CD14-positive monocyte (primary cell): ENCODE measurements at regions not wholly inside any gene's neighbourhood (a gene's known extent, or its start where the extent isn't known, plus 50 kb on each side); places are given as distances from the start of the nearest gene placed in this dataset.

Experiments
- DNase-seq, 3 donors: peaks; one replicate each; pipeline ENCODE4 v3.0.0-alpha.2; 2011 to 2022
- H2AFZ ChIP-seq: 2 replicates; pipeline ENCODE4 v1.6.0; 2012; ENCODE audit warnings: mild to moderate bottlenecking, low read depth, low read length, inconsistent platforms; ENCODE audit not compliant: insufficient read depth, poor library complexity, severe bottlenecking
- H3K27ac ChIP-seq, 2 donors: 1 replicate in 1 of 2; 2 replicates in 1 of 2; pipeline ENCODE4 v1.5.1; 2012 to 2013; ENCODE audit warnings: low read length in 2 of 2, control low read depth in 1 of 2, inconsistent platforms in 1 of 2, low read depth in 1 of 2, mild to moderate bottlenecking in 1 of 2
- H3K27me3 ChIP-seq, 2 donors: one replicate each; pipeline versions ENCODE4 v1.6.0 to v1.6.1; 2011 to 2013; ENCODE audit warnings: low read length in 2 of 2; ENCODE audit not compliant: control insufficient read depth in 2 of 2, insufficient read depth in 2 of 2
- H3K36me3 ChIP-seq, 2 donors: replicated peaks in 1 of 2; 1 replicate in 1 of 2; 2 replicates in 1 of 2; pipeline versions ENCODE4 v1.5.1 to v1.6.1; 2012 to 2013; ENCODE audit warnings: low read length in 2 of 2, control low read depth in 1 of 2, inconsistent platforms in 1 of 2, mild to moderate bottlenecking in 1 of 2; ENCODE audit not compliant: insufficient read depth in 2 of 2, control insufficient read depth in 1 of 2
- H3K4me1 ChIP-seq, 2 donors: 1 replicate in 1 of 2; 2 replicates in 1 of 2; pipeline versions ENCODE4 v1.5.1 to v1.6.1; 2012 to 2013; ENCODE audit warnings: low read length in 2 of 2, control low read depth in 1 of 2, inconsistent platforms in 1 of 2, mild to moderate bottlenecking in 1 of 2, moderate library complexity in 1 of 2; ENCODE audit not compliant: insufficient read depth in 2 of 2, control insufficient read depth in 1 of 2
- H3K4me2 ChIP-seq: replicated peaks from 2 replicates; pipeline ENCODE3; 2012; ENCODE audit warnings: low read length, moderate library complexity, mild to moderate bottlenecking; ENCODE audit not compliant: poor library complexity, severe bottlenecking; ENCODE audit errors: extremely low read depth
- H3K4me3 ChIP-seq, 3 experiments: fragments of 200-600 bp in 1 of 3; sonication (generic) in 1 of 3; replicated peaks in 1 of 3; 1 replicate in 2 of 3; 2 replicates in 1 of 3; pipeline ENCODE4 v1.5.1; 2011 to 2013; ENCODE audit warnings: low read length in 3 of 3, mild to moderate bottlenecking in 3 of 3, control low read depth in 2 of 3, low read depth in 2 of 3, inconsistent platforms in 1 of 3, moderate library complexity in 1 of 3
- H3K79me2 ChIP-seq: 2 replicates; pipeline ENCODE4 v1.6.0; 2012; ENCODE audit warnings: mild to moderate bottlenecking, control low read depth, inconsistent platforms, low read length, moderate library complexity; ENCODE audit not compliant: insufficient read depth
- H3K9ac ChIP-seq: 2 replicates; pipeline ENCODE4 v1.6.0; 2017; ENCODE audit warnings: low read length, mild to moderate bottlenecking; ENCODE audit not compliant: insufficient read depth, poor library complexity, severe bottlenecking
- H3K9me3 ChIP-seq, 2 donors: replicated peaks in 1 of 2; 1 replicate in 1 of 2; 2 replicates in 1 of 2; pipeline versions ENCODE4 v1.5.1 to v1.6.1; 2012 to 2013; ENCODE audit warnings: low read length in 2 of 2, control low read depth in 1 of 2; ENCODE audit not compliant: control insufficient read depth in 1 of 2, insufficient read depth in 1 of 2
- H4K20me1 ChIP-seq: 2 replicates; pipeline ENCODE4 v1.6.0; 2012; ENCODE audit warnings: mild to moderate bottlenecking, low read length, control low read depth, moderate library complexity; ENCODE audit not compliant: insufficient read depth
- H3K27ac Mint-ChIP-seq, 7 donors: one replicate each; pipeline ENCODE4 v1.8.0; 2020; ENCODE audit warnings: mild to moderate bottlenecking in 7 of 7, mixed read lengths in 7 of 7, moderate library complexity in 6 of 7, inconsistent platforms in 2 of 7
- H3K27me3 Mint-ChIP-seq, 3 donors: one replicate each; pipeline ENCODE4 v1.8.0; 2021 to 2022; ENCODE audit warnings: low read depth in 3 of 3, mild to moderate bottlenecking in 3 of 3, mixed read lengths in 3 of 3, moderate library complexity in 3 of 3, inconsistent platforms in 1 of 3
- H3K36me3 Mint-ChIP-seq, 2 donors: one replicate each; pipeline ENCODE4 v1.8.0; 2020; ENCODE audit warnings: mixed read lengths in 2 of 2, inconsistent platforms in 1 of 2, mild to moderate bottlenecking in 1 of 2
- H3K4me1 Mint-ChIP-seq: one replicate; pipeline ENCODE4 v1.8.0; 2020; ENCODE audit warnings: mild to moderate bottlenecking, mixed read lengths
- H3K4me3 Mint-ChIP-seq, 2 donors: one replicate each; pipeline ENCODE4 v1.8.0; 2020; ENCODE audit warnings: mild to moderate bottlenecking in 2 of 2, mixed read lengths in 2 of 2, moderate library complexity in 1 of 2
- H3K9me3 Mint-ChIP-seq, 7 donors: one replicate each; pipeline ENCODE4 v1.8.0; 2020 to 2022; ENCODE audit warnings: mixed read lengths in 7 of 7, mild to moderate bottlenecking in 6 of 7, moderate library complexity in 6 of 7, inconsistent platforms in 2 of 7
- WGBS: methylation state at CpG from one replicate; pipeline ENCODE4 v1.1.5; 2013; ENCODE audit warnings: missing lambda C conversion rate; ENCODE audit not compliant: insufficient coverage; 5-methylcytosine and 5-hydroxymethylcytosine counted together
- intact Hi-C, 2 donors: fragments of 100-400 bp; cut with micrococcal nuclease; formaldehyde crosslinking; loops; one replicate each; pipeline versions ENCODE4 v1.15.0 to v1.15.1; 2023
- TF ChIP-seq, protein P1 (sequence below): fragments of 200-600 bp; IDR thresholded peaks from one replicate; pipeline ENCODE4 v1.8.0; 2022; ENCODE audit warnings: antibody characterized with exemption, mild to moderate bottlenecking

DNA sequence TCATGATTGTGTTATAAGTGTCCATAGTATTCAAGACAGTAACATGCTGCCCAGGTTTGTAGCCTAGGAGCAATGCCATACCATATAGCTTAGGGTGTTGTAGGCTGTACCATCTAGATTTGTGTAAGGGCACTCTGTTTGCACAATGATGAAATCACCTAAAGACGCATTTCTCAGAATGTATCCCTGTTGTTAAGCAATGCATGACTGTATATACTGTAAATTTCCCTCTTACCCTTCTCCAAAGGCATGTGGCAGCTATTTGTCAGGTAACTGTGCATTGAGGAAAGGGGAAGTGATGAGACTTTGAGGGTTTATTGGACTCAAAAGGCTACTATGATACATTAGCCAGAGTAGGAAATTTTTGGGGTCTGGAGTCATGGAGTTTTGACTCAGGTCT, 180.8 kb downstream of the VAPA start:
- Histone ChIP-seq H3K79me2 (no peaks in the 10 kb centered on the region), H3K4me3 (no peak overlapping the region), H3K9ac (no peak overlapping the region), H3K36me3 (no peaks in the 10 kb centered on the region), H3K27ac (peak overlapping the region in 1 of 2 donors; percentile 34), H3K4me1 (peaks cover 8 to 19% of the 10 kb centered on the region in 2 donors), H3K4me2 (no peak overlapping the region), H3K27me3 (no peaks in the 10 kb centered on the region), H2AFZ (no peak overlapping the region), H3K9me3 (no peaks in the 10 kb centered on the region), H4K20me1 (no peaks in the 10 kb centered on the region)
- Mint-ChIP-seq H3K9me3 (peaks cover 0 to 1% (median 0%) of the 10 kb centered on the region in 7 donors), H3K27ac (no peak overlapping the region), H3K4me1 (peaks cover 24% of the 10 kb centered on the region), H3K27me3 (peaks cover 0 to 10% (median 2%) of the 10 kb centered on the region in 3 donors), H3K4me3 (no peak overlapping the region), H3K36me3 (no peaks in the 10 kb centered on the region)
- no CpG with 5 or more reads among the region's 1 CpG for WGBS
- intact Hi-C loops: no loop called here
- peak; percentile 32 to 81 (median 41) for DNase-seq
- TF ChIP-seq, protein P1, sequence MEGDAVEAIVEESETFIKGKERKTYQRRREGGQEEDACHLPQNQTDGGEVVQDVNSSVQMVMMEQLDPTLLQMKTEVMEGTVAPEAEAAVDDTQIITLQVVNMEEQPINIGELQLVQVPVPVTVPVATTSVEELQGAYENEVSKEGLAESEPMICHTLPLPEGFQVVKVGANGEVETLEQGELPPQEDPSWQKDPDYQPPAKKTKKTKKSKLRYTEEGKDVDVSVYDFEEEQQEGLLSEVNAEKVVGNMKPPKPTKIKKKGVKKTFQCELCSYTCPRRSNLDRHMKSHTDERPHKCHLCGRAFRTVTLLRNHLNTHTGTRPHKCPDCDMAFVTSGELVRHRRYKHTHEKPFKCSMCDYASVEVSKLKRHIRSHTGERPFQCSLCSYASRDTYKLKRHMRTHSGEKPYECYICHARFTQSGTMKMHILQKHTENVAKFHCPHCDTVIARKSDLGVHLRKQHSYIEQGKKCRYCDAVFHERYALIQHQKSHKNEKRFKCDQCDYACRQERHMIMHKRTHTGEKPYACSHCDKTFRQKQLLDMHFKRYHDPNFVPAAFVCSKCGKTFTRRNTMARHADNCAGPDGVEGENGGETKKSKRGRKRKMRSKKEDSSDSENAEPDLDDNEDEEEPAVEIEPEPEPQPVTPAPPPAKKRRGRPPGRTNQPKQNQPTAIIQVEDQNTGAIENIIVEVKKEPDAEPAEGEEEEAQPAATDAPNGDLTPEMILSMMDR: no peak

DNA sequence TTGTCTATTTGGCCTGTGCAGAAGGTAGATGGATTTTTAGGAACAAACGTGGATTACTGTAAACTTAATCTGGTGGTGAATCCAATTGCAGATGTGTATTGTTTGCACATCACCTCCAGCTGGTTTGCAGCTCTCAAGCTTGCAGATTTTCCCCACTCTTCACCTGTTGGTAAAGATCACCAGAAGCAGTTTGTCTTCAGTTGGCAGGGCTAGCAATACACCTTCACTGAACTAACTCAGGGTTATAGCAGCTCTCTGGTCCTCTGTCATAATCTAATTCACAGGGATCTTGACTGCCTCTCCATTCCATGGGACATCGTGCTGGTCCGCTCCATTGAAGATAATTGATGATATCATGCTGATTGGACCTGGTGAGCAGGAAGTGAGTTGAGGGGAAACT, 181.5 kb downstream of the VAPA start:
- no peak overlapping the region for H2AFZ ChIP-seq
- no CpG with 5 or more reads among the region's 3 CpGs for WGBS
- no peak for DNase-seq
- no peaks in the 10 kb centered on the region for H3K27me3 ChIP-seq
- peaks cover 0 to 10% (median 2%) of the 10 kb centered on the region in 3 donors for H3K27me3 Mint-ChIP-seq
- H3K4me3 Mint-ChIP-seq: no peak overlapping the region
- no peaks in the 10 kb centered on the region for H3K79me2 ChIP-seq
- intact Hi-C loops: no loop called here
- peaks cover 8 to 21% of the 10 kb centered on the region in 2 donors for H3K4me1 ChIP-seq
- H3K9me3 Mint-ChIP-seq: peaks cover 0 to 1% (median 0%) of the 10 kb centered on the region in 7 donors
- no peaks in the 10 kb centered on the region for H3K36me3 Mint-ChIP-seq
- TF ChIP-seq, protein P1: no peak
- no peak overlapping the region for H3K4me3 ChIP-seq
- H3K36me3 ChIP-seq: no peaks in the 10 kb centered on the region
- H3K4me1 Mint-ChIP-seq: peaks cover 23% of the 10 kb centered on the region
- no peaks in the 10 kb centered on the region for H4K20me1 ChIP-seq
- no peak overlapping the region for H3K4me2 ChIP-seq
- H3K27ac Mint-ChIP-seq: no peak overlapping the region
- no peak overlapping the region for H3K27ac ChIP-seq
- no peak overlapping the region for H3K9ac ChIP-seq
- H3K9me3 ChIP-seq: no peaks in the 10 kb centered on the region
